ENCODE measurements at regions not wholly inside any gene's neighbourhood (a gene's known extent, or its start where the extent isn't known, plus 50 kb on each side); places are given as distances from the start of the nearest gene placed in this dataset.

DNA sequence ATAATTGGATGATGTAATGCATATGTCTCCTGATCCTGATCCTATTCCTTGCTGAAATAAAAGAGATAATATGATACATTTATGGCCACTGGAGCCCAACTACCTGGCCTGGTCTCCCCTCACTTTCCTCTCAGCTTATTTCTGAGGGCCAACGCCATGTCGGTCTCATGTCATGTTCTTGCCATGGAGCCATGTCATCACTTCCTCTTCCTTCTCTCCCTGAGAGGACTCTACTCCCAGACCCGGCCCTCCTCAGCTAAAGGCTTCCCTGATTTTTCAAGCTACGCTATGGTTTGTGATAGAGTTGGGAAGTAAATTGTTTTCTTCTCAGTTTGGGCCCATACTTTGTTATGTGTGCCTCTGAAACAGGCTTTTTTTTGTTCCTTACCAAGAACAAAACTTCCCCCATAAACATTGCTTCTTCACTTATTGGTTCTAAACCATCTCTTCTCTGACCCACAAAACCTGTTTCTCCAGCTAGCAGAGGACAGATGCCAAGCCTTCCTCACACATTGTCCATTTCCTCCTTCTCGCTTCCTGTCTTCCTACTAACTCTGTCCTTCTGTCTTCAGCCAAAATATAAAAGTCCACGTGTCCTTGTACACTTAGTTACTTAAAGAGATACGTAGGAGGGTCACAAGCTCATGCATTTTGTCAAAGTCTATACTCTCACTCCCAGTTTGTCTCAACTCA lies 319.9 kb upstream of the DACH1 start:
- H3K36me3 ChIP-seq (replicated peaks): no peaks in the 10 kb centered on the region
- no peak overlapping the region for H3K4me3 ChIP-seq
- peaks cover 6% of the 10 kb centered on the region for H3K4me1 ChIP-seq
- no peaks in the 10 kb centered on the region for H3K9me3 ChIP-seq
- DNase-seq (ENCODE audit: low spot score in 2 of 2): no peak
- in situ Hi-C loops (cut with MboI; ENCODE audit: low sequenced_read_pairs): no loop called here
- H3K27me3 ChIP-seq (ENCODE audit: low read depth): no peaks in the 10 kb centered on the region

DNA sequence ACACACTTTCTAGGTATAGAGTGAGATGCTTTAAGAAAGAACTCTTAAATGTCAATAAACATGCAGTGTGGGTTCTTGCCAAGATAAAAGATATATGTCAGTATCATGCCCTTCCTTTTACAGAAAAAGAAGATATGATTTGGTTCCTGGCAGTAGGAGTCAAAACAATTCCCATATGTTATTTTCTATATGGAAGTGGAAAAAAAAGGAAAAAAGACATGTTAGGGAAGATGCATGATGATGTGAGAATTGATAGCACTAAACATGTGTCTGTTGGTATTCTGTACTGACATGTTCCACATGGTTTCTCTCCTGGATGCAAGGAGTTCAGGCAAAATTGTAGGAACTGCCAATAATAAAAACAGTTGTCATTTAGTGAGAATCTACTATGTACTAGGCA lies 318.8 kb upstream of the DACH1 start:
- Histone ChIP-seq H3K4me1 (peaks cover 6% of the 10 kb centered on the region), H3K36me3 (replicated peaks) (no peaks in the 10 kb centered on the region), H3K4me3 (no peak overlapping the region), H3K9me3 (no peaks in the 10 kb centered on the region), H3K27me3 (ENCODE audit: low read depth) (no peaks in the 10 kb centered on the region)
- DNase-seq (ENCODE audit: low spot score in 2 of 2): no peak
- in situ Hi-C loops (cut with MboI; ENCODE audit: low sequenced_read_pairs): no loop called here

DNA sequence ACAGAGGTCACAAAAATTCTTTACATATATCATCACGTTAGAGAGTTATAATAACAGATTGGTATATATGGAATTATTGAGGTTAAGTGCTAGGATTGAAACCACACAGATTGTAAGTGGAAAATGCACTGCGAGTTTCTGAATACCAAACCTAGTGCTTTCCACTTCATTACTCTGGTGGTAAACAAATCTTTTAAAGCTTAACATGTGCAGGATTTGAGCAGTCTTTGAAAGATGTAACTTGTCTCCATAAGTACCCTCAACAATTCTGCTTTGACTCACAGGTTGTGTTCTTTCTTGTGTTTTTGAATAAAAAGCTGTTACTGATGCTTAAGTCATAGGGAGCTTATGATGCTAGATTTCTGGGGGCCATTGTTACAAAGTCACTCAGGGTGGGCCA lies 314.7 kb upstream of the DACH1 start:
- H3K4me3 ChIP-seq: no peak overlapping the region
- H3K9me3 ChIP-seq: no peaks in the 10 kb centered on the region
- no peak for DNase-seq (ENCODE audit: low spot score in 2 of 2)
- in situ Hi-C loops (cut with MboI; ENCODE audit: low sequenced_read_pairs): no loop called here
- no peaks in the 10 kb centered on the region for H3K27me3 ChIP-seq (ENCODE audit: low read depth)
- no peaks in the 10 kb centered on the region for H3K36me3 ChIP-seq (replicated peaks)
- H3K4me1 ChIP-seq: peaks cover 6% of the 10 kb centered on the region

DNA sequence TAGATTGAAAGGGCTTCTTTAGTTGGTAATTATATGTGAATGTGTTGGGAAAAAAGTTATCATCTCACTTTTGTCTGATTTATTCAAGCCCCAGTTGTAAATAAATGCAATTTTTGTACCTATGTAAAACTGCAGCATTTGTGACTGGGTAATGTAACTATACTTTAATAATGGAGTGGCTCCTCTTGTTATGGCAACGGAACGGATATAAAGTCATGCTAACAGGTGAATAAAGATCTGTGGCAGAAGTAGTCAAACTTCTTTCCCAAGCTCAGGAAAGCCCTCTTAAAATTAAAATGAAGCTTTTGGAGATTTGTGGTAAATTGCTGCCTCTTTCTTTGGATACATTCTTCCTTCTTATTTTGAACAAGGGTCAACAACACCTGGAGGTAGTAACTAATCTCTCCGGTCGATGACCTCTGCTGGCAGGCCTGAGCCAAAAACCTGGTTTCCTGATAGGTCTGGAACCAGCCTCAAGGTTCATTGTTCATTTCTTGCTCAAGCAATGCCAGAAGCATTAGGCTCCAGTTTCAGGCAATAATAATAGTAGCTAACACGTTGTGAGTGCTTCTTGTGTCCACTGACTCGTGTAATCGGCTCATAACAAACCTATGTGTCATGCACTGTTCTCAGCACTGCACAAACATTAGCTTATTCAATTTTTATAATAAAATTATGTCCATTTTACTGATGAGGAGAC lies 313.4 kb upstream of the DACH1 start:
- Histone ChIP-seq H3K9me3 (no peaks in the 10 kb centered on the region), H3K36me3 (replicated peaks) (no peaks in the 10 kb centered on the region), H3K4me3 (no peak overlapping the region), H3K27me3 (ENCODE audit: low read depth) (no peaks in the 10 kb centered on the region), H3K4me1 (peaks cover 6% of the 10 kb centered on the region)
- in situ Hi-C loops (cut with MboI; ENCODE audit: low sequenced_read_pairs): no loop called here
- DNase-seq (ENCODE audit: low spot score in 2 of 2): no peak

DNA sequence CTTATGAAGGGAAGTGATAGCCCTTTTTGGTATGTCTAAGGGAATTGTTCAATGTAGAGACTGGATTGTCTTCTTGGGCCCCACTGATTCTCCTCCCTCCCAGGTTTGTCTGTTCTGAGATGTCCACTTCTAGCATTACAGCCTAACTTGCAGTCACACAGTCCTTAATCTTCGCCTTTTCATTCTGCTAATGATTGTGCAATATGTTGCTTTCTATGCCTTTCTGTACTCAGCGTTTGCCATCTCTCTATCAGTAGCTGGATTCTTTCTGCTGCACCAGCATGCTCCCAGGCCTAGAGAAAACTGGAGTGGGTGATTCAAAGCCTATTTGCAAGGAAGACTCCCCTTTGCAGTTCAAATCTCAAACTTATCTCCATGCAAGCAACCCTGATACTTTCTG lies 307.5 kb upstream of the DACH1 start:
- Histone ChIP-seq H3K9me3 (no peaks in the 10 kb centered on the region), H3K27me3 (ENCODE audit: low read depth) (no peaks in the 10 kb centered on the region; the same call in 1 of the 2 replicates), H3K4me1 (no peaks in the 10 kb centered on the region), H3K36me3 (replicated peaks) (no peaks in the 10 kb centered on the region), H3K4me3 (no peak overlapping the region)
- DNase-seq (ENCODE audit: low spot score in 2 of 2): no peak
- in situ Hi-C loops (cut with MboI; ENCODE audit: low sequenced_read_pairs): no loop called here

DNA sequence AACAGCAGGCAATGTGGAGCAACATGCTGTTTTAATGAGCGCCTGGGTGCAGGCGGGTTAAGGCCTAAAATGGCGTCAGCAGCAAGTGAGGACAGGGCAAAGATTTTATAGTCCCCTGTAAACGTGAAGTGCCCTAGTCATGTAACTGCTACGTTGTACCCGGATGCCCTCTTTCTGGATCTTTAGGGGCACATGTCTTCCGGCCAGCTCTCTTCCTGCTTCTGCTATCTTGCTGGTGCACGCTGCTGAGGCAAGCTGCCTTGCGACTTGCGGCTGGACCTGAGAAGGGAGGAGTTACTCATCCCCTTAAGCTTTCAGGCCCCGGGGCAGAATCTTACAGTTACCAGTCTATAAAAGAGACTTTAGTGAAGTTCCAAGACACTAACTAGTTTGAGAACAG lies 303.6 kb upstream of the DACH1 start:
- DNase-seq (ENCODE audit: low spot score in 2 of 2): no peak
- in situ Hi-C loops (cut with MboI; ENCODE audit: low sequenced_read_pairs): no loop called here
- Histone ChIP-seq H3K36me3 (replicated peaks) (no peaks in the 10 kb centered on the region), H3K4me3 (no peak overlapping the region), H3K27me3 (ENCODE audit: low read depth) (no peaks in the 10 kb centered on the region; the same call in 1 of the 2 replicates), H3K4me1 (no peaks in the 10 kb centered on the region), H3K9me3 (no peaks in the 10 kb centered on the region)

DNA sequence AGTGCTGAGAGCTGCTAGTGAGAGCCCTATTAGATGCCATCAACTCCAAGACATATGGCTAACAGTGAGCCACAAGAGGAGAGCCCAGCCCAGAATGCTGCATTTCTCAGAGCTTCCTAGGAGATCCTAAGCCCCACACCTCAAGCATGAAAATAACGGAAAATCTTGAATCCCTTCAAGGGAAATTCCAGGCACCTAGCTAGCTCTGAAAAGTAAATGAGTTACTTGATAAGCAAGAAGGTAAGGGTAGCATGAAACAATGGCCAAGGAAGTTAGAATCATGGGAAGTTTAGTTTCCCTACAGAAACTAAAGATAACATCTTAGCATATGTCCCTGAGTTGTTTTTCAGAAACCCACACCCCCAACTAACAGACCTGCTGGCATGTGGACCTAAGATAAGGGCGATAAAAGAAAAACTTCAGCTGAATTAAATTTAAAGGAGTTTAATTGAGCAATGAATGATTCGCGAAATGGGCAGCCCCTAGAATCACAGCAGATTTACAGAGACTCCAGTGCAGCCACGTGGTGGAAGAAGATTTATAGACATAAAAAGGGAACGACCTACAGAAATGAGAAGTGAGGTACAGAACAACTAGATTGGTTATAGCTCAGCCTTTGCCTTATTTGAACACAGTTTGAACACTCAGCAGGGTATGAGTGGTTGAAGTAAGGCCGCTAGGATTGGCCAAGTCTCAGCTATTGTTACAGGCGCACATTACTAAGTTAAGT lies 301.3 kb upstream of the DACH1 start:
- no peaks in the 10 kb centered on the region; the same call in 1 of the 2 replicates for H3K27me3 ChIP-seq (ENCODE audit: low read depth)
- H3K9me3 ChIP-seq: no peaks in the 10 kb centered on the region
- no peak overlapping the region for H3K4me3 ChIP-seq
- H3K36me3 ChIP-seq (replicated peaks): no peaks in the 10 kb centered on the region
- H3K4me1 ChIP-seq: peaks cover 3% of the 10 kb centered on the region; the same call in 1 of the 2 replicates
- in situ Hi-C loops (cut with MboI; ENCODE audit: low sequenced_read_pairs): no loop called here
- no peak for DNase-seq (ENCODE audit: low spot score in 2 of 2)

DNA sequence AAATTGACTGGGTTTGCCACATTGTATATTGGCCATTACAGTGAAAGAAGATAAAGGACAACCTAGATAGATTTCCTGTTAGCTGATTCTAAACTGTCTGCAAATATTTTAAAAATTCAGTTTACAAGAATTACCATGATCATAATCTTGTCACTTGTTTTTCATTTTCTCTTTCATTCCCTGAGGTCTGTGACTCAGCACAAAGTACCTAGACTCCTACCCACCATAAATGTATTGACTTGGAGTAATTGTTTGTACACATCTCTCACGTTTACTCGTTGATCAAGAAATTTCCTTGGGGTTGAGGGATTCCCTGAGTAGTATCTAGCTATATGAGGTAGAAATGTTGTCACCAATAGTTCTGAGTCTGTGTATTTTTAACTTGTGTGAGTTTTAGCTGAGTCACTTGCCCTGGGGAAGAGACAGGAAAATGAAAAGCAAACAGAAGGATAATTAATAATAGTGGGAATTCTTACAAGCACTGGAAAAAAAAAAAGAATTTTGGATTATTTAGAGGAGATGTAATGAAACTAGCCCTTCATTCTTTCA lies 299.2 kb upstream of the DACH1 start:
- no peaks in the 10 kb centered on the region; the same call in 1 of the 2 replicates for H3K27me3 ChIP-seq (ENCODE audit: low read depth)

DNA sequence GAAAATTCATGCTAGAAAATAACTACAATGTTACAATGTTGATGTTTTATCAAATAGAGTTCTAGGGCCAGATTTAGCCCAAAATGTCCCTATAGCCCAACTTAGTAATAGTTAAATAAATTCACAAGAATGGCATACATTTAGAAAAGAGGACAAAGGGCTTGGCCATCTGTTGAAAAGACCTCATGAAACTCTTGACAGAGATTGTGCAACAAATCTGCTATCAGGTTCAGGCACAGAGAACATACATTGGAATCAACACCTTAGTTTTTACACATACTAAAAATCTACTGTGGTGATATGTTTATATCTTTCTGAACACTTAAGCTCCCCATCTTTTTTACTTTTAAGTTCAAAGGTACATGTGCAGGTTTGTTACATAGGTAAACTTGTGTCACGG lies 298.3 kb upstream of the DACH1 start:
- H3K27me3 ChIP-seq (ENCODE audit: low read depth): no peaks in the 10 kb centered on the region; the same call in 1 of the 2 replicates
- no peak for DNase-seq (ENCODE audit: low spot score in 2 of 2)
- H3K4me3 ChIP-seq: no peak overlapping the region
- in situ Hi-C loops (cut with MboI; ENCODE audit: low sequenced_read_pairs): no loop called here
- H3K4me1 ChIP-seq: peaks cover 13% of the 10 kb centered on the region
- no peaks in the 10 kb centered on the region for H3K9me3 ChIP-seq
- no peaks in the 10 kb centered on the region for H3K36me3 ChIP-seq (replicated peaks)

More for the DNA sequence above, 299.2 kb upstream of the DACH1 start:
- H3K4me1 ChIP-seq: peaks cover 13% of the 10 kb centered on the region
- no peaks in the 10 kb centered on the region for H3K36me3 ChIP-seq (replicated peaks)
- H3K9me3 ChIP-seq: no peaks in the 10 kb centered on the region
- H3K4me3 ChIP-seq: no peak overlapping the region
- DNase-seq (ENCODE audit: low spot score in 2 of 2): no peak
- in situ Hi-C loops (cut with MboI; ENCODE audit: low sequenced_read_pairs): no loop called here

DNA sequence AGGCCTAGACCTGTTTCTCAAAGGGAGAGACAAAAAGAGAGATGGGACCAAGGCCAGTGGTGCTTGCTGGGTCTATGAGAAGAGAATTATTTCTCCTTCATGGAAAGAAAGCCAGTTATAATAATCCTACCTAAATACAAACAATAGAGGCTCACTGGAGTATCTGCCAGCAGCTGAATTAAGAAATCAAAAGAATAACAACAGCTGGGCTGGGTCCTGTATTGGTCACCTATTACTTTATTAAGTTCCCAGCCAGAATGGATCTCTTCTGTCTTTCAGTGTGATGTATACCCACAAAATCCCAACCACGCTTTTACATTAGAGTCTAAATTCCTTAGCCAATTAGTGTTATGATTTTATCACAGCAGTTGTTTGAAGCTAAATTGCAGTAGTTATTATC lies 297.8 kb upstream of the DACH1 start:
- Histone ChIP-seq H3K36me3 (replicated peaks) (no peaks in the 10 kb centered on the region), H3K4me3 (no peak overlapping the region), H3K4me1 (peaks cover 13% of the 10 kb centered on the region), H3K9me3 (no peaks in the 10 kb centered on the region), H3K27me3 (ENCODE audit: low read depth) (no peaks in the 10 kb centered on the region)
- in situ Hi-C loops (cut with MboI; ENCODE audit: low sequenced_read_pairs): no loop called here
- no peak for DNase-seq (ENCODE audit: low spot score in 2 of 2)

DNA sequence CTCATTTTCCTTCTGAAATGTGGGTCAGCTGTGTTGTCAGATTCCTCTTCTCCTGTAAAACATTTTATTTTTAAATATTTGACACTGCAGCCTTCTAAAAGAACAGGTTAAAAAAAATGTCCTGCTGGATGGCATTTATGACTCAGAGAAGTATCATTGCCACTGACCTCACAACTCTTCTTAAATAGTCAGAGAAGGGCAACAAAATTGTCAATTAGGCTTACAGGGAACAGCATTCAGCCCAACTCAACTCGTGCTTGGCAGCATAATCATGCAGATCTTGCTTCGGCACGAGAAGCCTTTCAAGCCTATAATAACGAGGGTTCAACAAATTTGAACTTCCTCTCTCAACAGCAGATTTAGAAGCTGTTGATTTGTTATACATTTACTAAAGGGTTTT lies 296.7 kb upstream of the DACH1 start:
- peak; percentile 10 to 12 for DNase-seq (ENCODE audit: low spot score in 2 of 2)
- H3K4me3 ChIP-seq: no peak overlapping the region
- H3K36me3 ChIP-seq (replicated peaks): no peaks in the 10 kb centered on the region
- peaks cover 13% of the 10 kb centered on the region for H3K4me1 ChIP-seq
- H3K27me3 ChIP-seq (ENCODE audit: low read depth): no peaks in the 10 kb centered on the region
- no peaks in the 10 kb centered on the region for H3K9me3 ChIP-seq
- in situ Hi-C loops (cut with MboI; ENCODE audit: low sequenced_read_pairs): no loop called here

DNA sequence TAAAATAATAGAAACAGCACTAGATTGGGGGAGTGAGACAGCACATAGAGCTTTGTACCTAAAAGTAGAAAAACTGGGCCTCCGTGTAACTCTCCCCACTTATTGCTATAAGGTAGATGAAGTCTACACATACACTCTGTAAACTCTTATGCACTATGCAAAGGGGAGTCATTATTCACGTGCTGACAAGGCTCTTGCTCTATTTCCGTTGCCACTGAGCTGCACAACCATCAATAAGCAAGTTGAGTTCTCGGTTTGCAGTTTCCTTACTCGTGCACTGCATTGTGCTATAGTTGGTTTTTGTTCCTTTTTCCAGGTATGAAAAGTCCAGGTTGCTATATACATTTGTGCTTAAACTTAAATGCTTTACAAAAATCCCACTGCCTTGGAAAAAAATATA lies 294.0 kb upstream of the DACH1 start:
- Histone ChIP-seq H3K27me3 (ENCODE audit: low read depth) (no peaks in the 10 kb centered on the region), H3K4me1 (peaks cover 13% of the 10 kb centered on the region), H3K36me3 (replicated peaks) (no peaks in the 10 kb centered on the region), H3K9me3 (no peaks in the 10 kb centered on the region), H3K4me3 (no peak overlapping the region)
- in situ Hi-C loops (cut with MboI; ENCODE audit: low sequenced_read_pairs): no loop called here
- no peak for DNase-seq (ENCODE audit: low spot score in 2 of 2)

DNA sequence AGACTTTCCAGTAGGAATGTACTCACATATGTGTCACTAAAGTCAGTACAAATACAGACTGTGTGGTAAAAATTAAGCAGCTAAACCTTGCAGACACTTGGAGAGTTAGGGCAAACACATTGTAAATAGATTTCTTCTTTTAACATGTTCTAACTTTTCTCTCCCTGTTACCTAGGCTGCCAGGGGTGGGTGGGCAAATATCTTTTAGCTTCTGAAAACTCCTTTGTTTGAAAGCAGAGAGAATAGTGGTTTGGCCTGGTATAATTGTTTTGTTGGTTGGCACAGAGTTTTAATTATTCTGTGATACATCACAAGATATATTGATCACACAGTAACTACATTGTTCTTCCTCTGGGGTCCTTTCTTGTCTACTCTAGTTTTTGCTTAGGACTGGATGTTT lies 289.8 kb upstream of the DACH1 start:
- Histone ChIP-seq H3K4me1 (peaks cover 2% of the 10 kb centered on the region), H3K27me3 (ENCODE audit: low read depth) (no peaks in the 10 kb centered on the region), H3K4me3 (no peak overlapping the region), H3K36me3 (replicated peaks) (no peaks in the 10 kb centered on the region), H3K9me3 (no peaks in the 10 kb centered on the region)
- in situ Hi-C loops (cut with MboI; ENCODE audit: low sequenced_read_pairs): no loop called here
- DNase-seq (ENCODE audit: low spot score in 2 of 2): no peak

DNA sequence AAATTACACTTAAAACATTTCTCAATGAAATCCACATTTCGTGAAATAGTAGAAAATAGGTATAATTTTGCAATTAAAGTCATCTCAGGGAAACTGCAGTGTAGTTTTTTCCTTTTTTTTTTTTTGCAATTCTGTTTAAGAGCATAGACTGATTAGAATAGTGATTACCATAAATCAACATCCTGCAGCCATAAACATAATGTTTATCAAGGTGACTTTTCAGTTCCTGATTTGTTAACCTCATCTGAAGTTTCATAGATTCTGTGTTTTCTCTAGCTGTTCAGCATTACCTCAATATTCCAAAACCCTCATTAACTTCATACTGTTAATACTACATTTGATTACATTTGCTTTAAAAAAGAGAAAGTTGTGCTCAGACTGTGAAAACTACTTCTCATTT lies 286.3 kb upstream of the DACH1 start:
- DNase-seq (ENCODE audit: low spot score in 2 of 2): no peak
- in situ Hi-C loops (cut with MboI; ENCODE audit: low sequenced_read_pairs): no loop called here
- Histone ChIP-seq H3K4me1 (no peaks in the 10 kb centered on the region), H3K36me3 (replicated peaks) (no peaks in the 10 kb centered on the region), H3K9me3 (no peaks in the 10 kb centered on the region), H3K4me3 (no peak overlapping the region), H3K27me3 (ENCODE audit: low read depth) (no peaks in the 10 kb centered on the region)

Data from HAP-1 (cell line).